Keratinocyte (primary cell): ENCODE measurements at regions not wholly inside any gene's neighbourhood (a gene's known extent, or its start where the extent isn't known, plus 50 kb on each side); places are given as distances from the start of the nearest gene placed in this dataset.

ENCODE experiments used
- DNase-seq: peaks from one replicate; pipeline ENCODE4 v3.0.0-alpha.2; 2011; ENCODE audit warnings: low read depth, missing footprints, low spot score
- FAIRE-seq: peaks from 2 replicates; lab custom pipeline; 2011; peaks lifted over from hg19 to GRCh38; lab: Jason Lieb, UNC
- H2AFZ ChIP-seq: 2 replicates; pipeline ENCODE4 v1.6.0; 2012; ENCODE audit warnings: low read length, control low read depth, inconsistent platforms; ENCODE audit not compliant: control insufficient read depth
- H3K27ac ChIP-seq: 2 replicates; pipeline ENCODE4 v1.5.1; 2011; ENCODE audit warnings: low read length; ENCODE audit not compliant: control insufficient read depth, insufficient read depth
- H3K27me3 ChIP-seq: 3 replicates; pipeline ENCODE4 v1.6.0; 2011; ENCODE audit warnings: low read length; ENCODE audit not compliant: control insufficient read depth, insufficient read depth; ENCODE audit errors: extremely low read depth
- H3K36me3 ChIP-seq, 2 experiments: 2 replicates in 1 of 2; 3 replicates in 1 of 2; pipeline ENCODE4 v1.5.1; 2011; ENCODE audit warnings: low read length in 2 of 2, mild to moderate bottlenecking in 1 of 2; ENCODE audit not compliant: control insufficient read depth in 2 of 2, insufficient read depth in 2 of 2; ENCODE audit errors: extremely low read depth in 1 of 2
- H3K4me1 ChIP-seq: 3 replicates; pipeline ENCODE4 v1.5.1; 2011; ENCODE audit warnings: low read length; ENCODE audit not compliant: control insufficient read depth, insufficient read depth; ENCODE audit errors: extremely low read depth
- H3K4me2 ChIP-seq: 3 replicates; pipeline ENCODE4 v1.6.0; 2011; ENCODE audit warnings: low read depth, low read length; ENCODE audit not compliant: control insufficient read depth, insufficient read depth; ENCODE audit errors: extremely low read depth
- H3K4me3 ChIP-seq, 3 experiments: fragments of 200-600 bp in 1 of 3; sonication (generic) in 1 of 3; 2 replicates in 2 of 3; 3 replicates in 1 of 3; pipeline ENCODE4 v1.5.1; 2011 to 2016; ENCODE audit warnings: low read length in 3 of 3, mild to moderate bottlenecking in 3 of 3, control low read depth in 2 of 3, inconsistent platforms in 1 of 3, low read depth in 1 of 3, mixed read lengths in 1 of 3, mixed run types in 1 of 3, moderate library complexity in 1 of 3; ENCODE audit not compliant: control insufficient read depth in 2 of 3, insufficient read depth in 2 of 3; ENCODE audit errors: extremely low read depth in 1 of 3
- H3K79me2 ChIP-seq: 2 replicates; pipeline ENCODE4 v1.6.0; 2012; ENCODE audit warnings: low read length; ENCODE audit not compliant: control insufficient read depth, insufficient read depth
- H3K9ac ChIP-seq: 3 replicates; pipeline ENCODE4 v1.6.0; 2011; ENCODE audit warnings: low read length; ENCODE audit not compliant: control insufficient read depth, insufficient read depth; ENCODE audit errors: extremely low read depth
- H3K9me1 ChIP-seq: 3 replicates; pipeline ENCODE4 v1.6.0; 2011; ENCODE audit warnings: low read length; ENCODE audit not compliant: control insufficient read depth, insufficient read depth; ENCODE audit errors: extremely low read depth
- H3K9me3 ChIP-seq: 2 replicates; pipeline ENCODE4 v1.5.1; 2012; ENCODE audit warnings: low read depth, low read length; ENCODE audit not compliant: control insufficient read depth
- H4K20me1 ChIP-seq: 3 replicates; pipeline ENCODE4 v1.6.0; 2011; ENCODE audit warnings: low read length; ENCODE audit not compliant: control insufficient read depth, insufficient read depth; ENCODE audit errors: extremely low read depth
- CTCF ChIP-seq, 3 experiments: IDR thresholded peaks in 1 of 3; conservative IDR thresholded peaks in 1 of 3; optimal IDR thresholded peaks in 1 of 3; 2 replicates in 2 of 3; 3 replicates in 1 of 3; pipeline versions ENCODE3 to v1.5.1; 2011; ENCODE audit warnings: low read length in 3 of 3, mild to moderate bottlenecking in 3 of 3, moderate library complexity in 2 of 3, control low read depth in 1 of 3, inconsistent platforms in 1 of 3; ENCODE audit not compliant: insufficient read depth in 2 of 3; ENCODE audit errors: extremely low read depth in 1 of 3
- EZH2 ChIP-seq: IDR thresholded peaks from one replicate; pipeline ENCODE4 v1.6.1; 2012; ENCODE audit warnings: inconsistent platforms, mild to moderate bottlenecking, low read length, moderate library complexity
- dilution Hi-C: fragments of 300-500 bp; cut with MboI; formaldehyde crosslinking; loops from one replicate; pipeline ENCODE4 v1.7.0; 2020; ENCODE audit warnings: low sequenced_read_pairs; ENCODE audit not compliant: extremely low pct_ligation_motif_present

DNA sequence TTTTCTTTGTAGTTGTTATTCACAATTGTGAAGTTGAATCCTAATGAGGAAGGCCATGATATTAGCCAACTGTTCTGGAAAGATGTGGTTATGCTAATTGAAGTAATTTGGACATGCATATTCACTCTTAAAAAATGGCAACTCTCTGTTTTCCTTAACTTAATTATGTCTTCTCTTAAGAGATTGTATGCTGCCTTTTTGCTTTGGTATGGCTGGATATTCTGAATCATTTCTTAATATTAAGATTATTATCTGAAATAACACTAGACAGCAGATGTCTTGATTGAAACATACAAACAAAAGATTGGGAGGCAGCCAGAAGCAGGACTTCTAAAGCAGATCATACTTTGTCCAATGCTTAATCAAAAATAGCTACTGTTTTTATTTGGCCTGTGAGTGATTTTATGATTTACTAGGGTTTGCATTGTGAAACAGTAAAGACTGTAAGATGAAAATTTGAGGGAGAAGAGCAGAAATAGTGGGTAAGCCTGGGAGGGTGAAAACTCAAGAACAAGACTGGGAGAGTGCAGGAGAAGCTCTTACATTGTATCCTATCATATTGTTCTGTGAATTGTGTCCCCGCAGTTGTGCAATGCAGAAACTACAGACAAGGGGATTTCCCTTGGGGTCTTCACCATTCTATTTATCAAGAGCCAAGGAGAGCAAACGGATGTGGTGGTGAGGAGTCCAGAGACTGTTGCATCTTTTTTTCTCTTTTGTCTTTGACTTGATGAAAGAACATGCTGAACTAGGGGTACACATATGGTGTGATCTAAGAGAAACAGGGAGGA lies 554.8 kb downstream of the TUSC7 start:
- no peak for FAIRE-seq
- dilution Hi-C loops = no loop called here
- H3K4me3 ChIP-seq = no peak overlapping the region

DNA sequence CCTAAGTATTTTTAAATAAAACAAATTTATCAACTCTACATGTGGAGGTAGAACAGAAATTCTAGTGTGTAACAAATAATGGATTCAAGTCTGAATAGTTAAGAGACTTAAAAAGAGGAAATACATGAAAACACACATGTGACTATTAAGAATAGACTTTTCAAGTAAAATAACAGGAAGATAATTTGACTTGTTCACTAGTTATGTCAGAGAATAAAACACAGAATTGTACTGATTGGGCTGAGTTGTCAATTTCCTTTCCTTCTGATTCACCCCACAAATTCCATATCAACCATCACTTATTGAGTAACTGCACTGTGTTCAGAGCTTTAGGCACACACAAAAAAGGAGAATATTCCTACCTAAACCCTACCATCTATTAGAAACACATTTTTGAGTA lies 557.2 kb downstream of the TUSC7 start:
- DNase-seq (no peak), FAIRE-seq (no peak)
- Histone ChIP-seq H3K4me1 (no peaks in the 10 kb centered on the region), H3K36me3 (no peaks in the 10 kb centered on the region), H4K20me1 (no peaks in the 10 kb centered on the region), H2AFZ (no peak overlapping the region), H3K4me3 (no peak overlapping the region), H3K27ac (no peak overlapping the region), H3K27me3 (no peaks in the 10 kb centered on the region), H3K9me1 (no peaks in the 10 kb centered on the region), H3K9me3 (no peaks in the 10 kb centered on the region), H3K79me2 (no peaks in the 10 kb centered on the region), H3K4me2 (no peak overlapping the region), H3K9ac (no peak overlapping the region)
- dilution Hi-C loops = no loop called here
- no peak for TF ChIP-seq EZH2
- no peak for TF ChIP-seq CTCF (optimal IDR thresholded peaks at IDR 0.05 in 1 of 3, IDR thresholded peaks at IDR 0.05 in 1 of 3, conservative IDR thresholded peaks at IDR 0.05 in 1 of 3; ENCODE audit: extremely low read depth in 1 of 3, insufficient read depth in 2 of 3, low read length in 3 of 3)

More for the DNA sequence above, 554.8 kb downstream of the TUSC7 start:
- Histone ChIP-seq H3K27me3 (no peaks in the 10 kb centered on the region), H3K27ac (no peak overlapping the region), H3K79me2 (no peaks in the 10 kb centered on the region), H3K9me1 (no peaks in the 10 kb centered on the region), H3K36me3 (no peaks in the 10 kb centered on the region), H3K4me1 (no peaks in the 10 kb centered on the region), H2AFZ (no peak overlapping the region), H3K4me2 (no peak overlapping the region), H3K9ac (no peak overlapping the region), H4K20me1 (no peaks in the 10 kb centered on the region), H3K9me3 (no peaks in the 10 kb centered on the region)
- no peak for DNase-seq
- no peak for TF ChIP-seq EZH2

DNA sequence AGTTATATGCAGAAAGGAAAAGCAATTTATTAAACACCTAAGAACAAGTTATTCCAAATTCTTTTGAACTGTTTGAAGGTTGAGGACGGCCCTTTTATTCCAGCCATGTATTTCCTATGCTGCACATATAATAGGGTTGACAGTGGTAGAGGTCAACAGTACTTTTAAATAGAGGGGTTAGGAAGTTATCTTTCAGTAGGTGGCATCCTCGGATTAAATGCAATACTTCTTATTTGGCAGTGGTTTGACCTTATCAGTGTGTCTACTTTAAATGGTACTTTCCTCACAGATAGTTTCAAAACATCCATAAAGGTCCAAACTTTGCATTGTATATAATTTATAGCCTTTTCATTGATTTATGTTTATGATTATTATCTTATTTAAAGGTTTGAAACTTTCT lies 558.7 kb downstream of the TUSC7 start:
- no peak overlapping the region for H2AFZ ChIP-seq
- no peak for FAIRE-seq
- no peaks in the 10 kb centered on the region for H3K27me3 ChIP-seq
- H3K4me2 ChIP-seq = no peak overlapping the region
- no peaks in the 10 kb centered on the region for H3K4me1 ChIP-seq
- H3K36me3 ChIP-seq = no peaks in the 10 kb centered on the region
- dilution Hi-C loops = no loop called here
- no peak overlapping the region for H3K27ac ChIP-seq
- H4K20me1 ChIP-seq = no peaks in the 10 kb centered on the region
- no peaks in the 10 kb centered on the region for H3K79me2 ChIP-seq
- no peaks in the 10 kb centered on the region for H3K9me1 ChIP-seq
- no peak for DNase-seq
- H3K9me3 ChIP-seq = no peaks in the 10 kb centered on the region
- no peak overlapping the region for H3K4me3 ChIP-seq
- TF ChIP-seq CTCF (optimal IDR thresholded peaks at IDR 0.05 in 1 of 3, IDR thresholded peaks at IDR 0.05 in 1 of 3, conservative IDR thresholded peaks at IDR 0.05 in 1 of 3; ENCODE audit: extremely low read depth in 1 of 3, insufficient read depth in 2 of 3, low read length in 3 of 3) = no peak
- no peak for TF ChIP-seq EZH2
- H3K9ac ChIP-seq = no peak overlapping the region
